Common myeloid progenitor, CD34-positive (primary cell): ENCODE measurements at regions not wholly inside any gene's neighbourhood (a gene's known extent, or its start where the extent isn't known, plus 50 kb on each side); places are given as distances from the start of the nearest gene placed in this dataset.
A peak's percentile ranks its signal among the peaks of the same experiment; 100 is the strongest.

ENCODE experiments used
- CTCF ChIA-PET: fragments of 350-600 bp; sonication (Branson Sonifier 250); formaldehyde crosslinking; loops from one replicate; lab custom pipeline; 2021; ENCODE audit warnings: antibody characterized with exemption; lab: Charles Lee
- POLR2A ChIA-PET: fragments of 350-600 bp; sonication (Branson Sonifier 250); formaldehyde crosslinking; loops from one replicate; lab custom pipeline; 2021; ENCODE audit warnings: antibody characterized with exemption; lab: Charles Lee
- DNase-seq, 3 donors: peaks; one replicate each; pipeline versions ENCODE4 v3.0.0 to v3.0.0-alpha.2; 2013
- H3K27ac ChIP-seq, 2 experiments: 1 replicate in 1 of 2; 2 replicates in 1 of 2; pipeline ENCODE4 v1.7.0; 2013; ENCODE audit warnings: inconsistent platforms in 2 of 2, low read length in 2 of 2, mild to moderate bottlenecking in 2 of 2, low read depth in 1 of 2, moderate library complexity in 1 of 2; ENCODE audit not compliant: severe bottlenecking in 2 of 2, insufficient read depth in 1 of 2, poor library complexity in 1 of 2
- H3K27me3 ChIP-seq, 5 experiments: replicated peaks in 2 of 5; 1 replicate in 3 of 5; 2 replicates in 2 of 5; pipeline versions ENCODE4 v1.6.1 to v1.7.0; 2013; ENCODE audit warnings: low read length in 4 of 5, mild to moderate bottlenecking in 2 of 5, moderate library complexity in 2 of 5, inconsistent platforms in 1 of 5; ENCODE audit not compliant: insufficient read depth in 5 of 5, control insufficient read depth in 4 of 5
- H3K36me3 ChIP-seq, 4 experiments: 1 replicate in 2 of 4; 2 replicates in 2 of 4; pipeline versions ENCODE4 v1.6.1 to v1.7.0; 2013; ENCODE audit warnings: low read length in 3 of 4, control low read depth in 1 of 4, mild to moderate bottlenecking in 1 of 4; ENCODE audit not compliant: control insufficient read depth in 4 of 4, insufficient read depth in 4 of 4
- H3K4me1 ChIP-seq, 4 experiments: 1 replicate in 3 of 4; 2 replicates in 1 of 4; pipeline versions ENCODE4 v1.6.1 to v1.7.1; 2013; ENCODE audit warnings: low read length in 3 of 4, mild to moderate bottlenecking in 3 of 4, control low read depth in 1 of 4, inconsistent platforms in 1 of 4, moderate library complexity in 1 of 4; ENCODE audit not compliant: control insufficient read depth in 4 of 4, insufficient read depth in 4 of 4; ENCODE audit errors: control extremely low read depth in 1 of 4
- H3K4me3 ChIP-seq, 7 experiments: 1 replicate in 4 of 7; 2 replicates in 3 of 7; pipeline versions ENCODE4 v1.5.1 to v1.7.0; 2013; ENCODE audit warnings: mild to moderate bottlenecking in 7 of 7, low read length in 6 of 7, moderate library complexity in 6 of 7, inconsistent platforms in 2 of 7, low read depth in 2 of 7, control low read depth in 1 of 7; ENCODE audit not compliant: insufficient read depth in 4 of 7, control insufficient read depth in 1 of 7; ENCODE audit errors: extremely low read depth in 1 of 7
- H3K9me3 ChIP-seq, 5 experiments: 1 replicate in 4 of 5; 2 replicates in 1 of 5; pipeline versions ENCODE4 v1.6.1 to v1.7.1; 2013; ENCODE audit warnings: low read length in 4 of 5, mild to moderate bottlenecking in 2 of 5, inconsistent platforms in 1 of 5, low read depth in 1 of 5, moderate library complexity in 1 of 5; ENCODE audit not compliant: control insufficient read depth in 4 of 5, insufficient read depth in 2 of 5; ENCODE audit errors: control extremely low read depth in 1 of 5
- WGBS: methylation state at CpG from one replicate; pipeline ENCODE4 v1.1.5; 2013; ENCODE audit not compliant: insufficient coverage; 5-methylcytosine and 5-hydroxymethylcytosine counted together

DNA sequence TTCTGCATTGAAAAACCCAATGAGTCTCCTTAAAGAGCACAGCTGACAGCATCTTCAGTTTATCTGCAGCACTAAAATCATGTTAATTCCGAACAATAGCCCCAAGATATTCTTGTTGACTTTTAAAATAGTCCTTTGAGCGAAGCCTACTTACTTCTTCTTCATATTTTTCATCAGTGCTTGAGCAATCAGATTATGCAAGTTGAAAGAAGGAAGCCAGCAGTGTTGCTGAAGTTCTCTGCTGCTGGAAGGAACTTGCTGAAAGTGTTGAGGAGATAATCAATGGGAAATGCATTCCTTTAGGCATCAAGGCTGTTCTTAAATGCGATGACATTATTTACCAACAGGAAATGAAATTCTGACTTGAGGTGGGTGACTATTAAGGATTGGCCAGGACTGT, 105.9 kb upstream of the SNTG2 start:
- WGBS, result 71% methylated on average over 1 of the region's 3 CpGs
- ChIA-PET POLR2A (no interaction called here), CTCF (no interaction called here)
- no peak overlapping the region for H3K4me3 ChIP-seq
- peaks cover 0 to 5% (median 0%) of the 10 kb centered on the region in 5 experiments for H3K9me3 ChIP-seq
- DNase-seq, result no peak
- no peaks in the 10 kb centered on the region for H3K4me1 ChIP-seq
- H3K27me3 ChIP-seq, result peaks cover 0 to 17% (median 8%) of the 10 kb centered on the region in 5 experiments
- H3K36me3 ChIP-seq, result no peaks in the 10 kb centered on the region
- no peak overlapping the region for H3K27ac ChIP-seq

- WGBS, result 83% methylated on average over 16 of the region's 16 CpGs
- no peaks in the 10 kb centered on the region for H3K36me3 ChIP-seq
- no peak overlapping the region for H3K4me3 ChIP-seq
- no peaks in the 10 kb centered on the region for H3K4me1 ChIP-seq
- ChIA-PET POLR2A (no interaction called here), CTCF (no interaction called here)
- peaks cover 0 to 5% (median 0%) of the 10 kb centered on the region in 5 experiments for H3K9me3 ChIP-seq
- no peak overlapping the region for H3K27ac ChIP-seq
- no peak for DNase-seq
- peaks cover 0 to 18% (median 8%) of the 10 kb centered on the region in 5 experiments for H3K27me3 ChIP-seq
These were observed 108.4 kb upstream of the SNTG2 start for GRCh38 chr2:842151-842803.

DNA sequence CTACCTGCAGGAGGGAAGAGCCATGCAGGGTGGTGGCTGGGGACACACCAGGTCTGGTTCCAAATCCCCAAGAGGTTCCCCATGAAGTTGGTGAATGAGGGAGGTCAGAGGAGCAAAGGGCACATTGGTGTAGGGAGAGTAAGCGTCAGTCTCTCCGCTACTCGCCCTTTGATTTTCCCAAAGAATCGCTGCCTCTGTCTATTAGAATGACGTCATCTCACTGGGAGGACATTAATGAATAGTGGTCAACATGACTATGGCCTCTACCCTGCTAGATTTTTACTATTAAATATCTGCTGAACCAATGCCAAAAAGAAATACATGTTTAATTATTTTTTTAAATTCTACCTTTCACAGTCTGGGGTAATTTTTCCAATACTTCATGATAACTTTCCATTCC, 109.6 kb upstream of the SNTG2 start:
- Histone ChIP-seq H3K27me3 (peaks cover 0 to 18% (median 8%) of the 10 kb centered on the region in 5 experiments), H3K9me3 (peaks cover 0 to 2% (median 0%) of the 10 kb centered on the region in 5 experiments), H3K4me1 (no peaks in the 10 kb centered on the region), H3K27ac (no peak overlapping the region), H3K4me3 (no peak overlapping the region), H3K36me3 (no peaks in the 10 kb centered on the region)
- ChIA-PET CTCF (no interaction called here), POLR2A (no interaction called here)
- 100% methylated on average over 2 of the region's 5 CpGs for WGBS
- no peak for DNase-seq

- H3K27me3 ChIP-seq, result peaks cover 0 to 9% (median 3%) of the 10 kb centered on the region in 5 experiments
- no peaks in the 10 kb centered on the region for H3K4me1 ChIP-seq
- CTCF ChIA-PET, result no interaction called here
- DNase-seq, result no peak
- WGBS, result 97% methylated on average over 7 of the region's 10 CpGs
- H3K36me3 ChIP-seq, result no peaks in the 10 kb centered on the region
- POLR2A ChIA-PET, result no interaction called here
- H3K9me3 ChIP-seq, result no peaks in the 10 kb centered on the region
- no peak overlapping the region for H3K4me3 ChIP-seq
- no peak overlapping the region for H3K27ac ChIP-seq
These were observed 116.4 kb upstream of the SNTG2 start for GRCh38 chr2:834233-834632.

DNA sequence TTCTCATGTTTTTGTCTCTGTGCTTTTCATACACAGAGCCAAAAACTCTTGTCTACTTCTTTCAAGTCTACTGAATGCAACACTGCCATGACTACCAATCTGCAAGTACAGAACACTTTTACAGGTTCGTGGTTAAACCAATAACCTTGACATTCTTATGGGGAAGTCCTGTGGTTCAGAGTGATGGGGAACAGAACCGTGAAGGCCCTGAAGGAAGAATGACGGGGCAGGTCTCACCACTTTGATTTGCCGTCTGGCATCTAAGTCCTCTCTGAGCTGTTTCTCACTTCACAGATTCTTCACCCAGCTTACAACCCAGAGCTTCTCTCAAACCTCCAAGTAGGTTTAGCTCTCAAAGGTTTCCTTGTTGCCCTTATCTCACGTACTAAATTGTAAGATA, 117.5 kb upstream of the SNTG2 start:
- POLR2A ChIA-PET, result no interaction called here
- peak; percentile 4 to 63 (median 24) for DNase-seq
- CTCF ChIA-PET, result no interaction called here
- Histone ChIP-seq H3K4me1 (no peaks in the 10 kb centered on the region), H3K36me3 (no peaks in the 10 kb centered on the region), H3K9me3 (peaks cover 0 to 3% (median 0%) of the 10 kb centered on the region in 5 experiments), H3K4me3 (no peak overlapping the region), H3K27me3 (peaks cover 0 to 9% (median 2%) of the 10 kb centered on the region in 5 experiments), H3K27ac (no peak overlapping the region)
- 6% methylated on average over 4 of the region's 5 CpGs for WGBS

- POLR2A ChIA-PET, result no interaction called here
- Histone ChIP-seq H3K27ac (no peak overlapping the region), H3K9me3 (peaks cover 0 to 3% (median 0%) of the 10 kb centered on the region in 5 experiments), H3K4me3 (no peak overlapping the region), H3K4me1 (no peaks in the 10 kb centered on the region), H3K27me3 (peaks cover 0 to 9% (median 2%) of the 10 kb centered on the region in 5 experiments), H3K36me3 (no peaks in the 10 kb centered on the region)
- CTCF ChIA-PET, result no interaction called here
- DNase-seq, result no peak
- WGBS, result 60% methylated on average over 1 of the region's 2 CpGs
These were observed 118.0 kb upstream of the SNTG2 start for GRCh38 chr2:832635-833034.

- no peak for DNase-seq
- ChIA-PET CTCF (no interaction called here), POLR2A (no interaction called here)
- H3K27ac ChIP-seq, result no peak overlapping the region
- no peaks in the 10 kb centered on the region for H3K36me3 ChIP-seq
- no peaks in the 10 kb centered on the region for H3K4me1 ChIP-seq
- peaks cover 0 to 3% (median 0%) of the 10 kb centered on the region in 5 experiments for H3K9me3 ChIP-seq
- H3K27me3 ChIP-seq, result peaks cover 0 to 9% (median 2%) of the 10 kb centered on the region in 5 experiments
- H3K4me3 ChIP-seq, result no peak overlapping the region
- no CpG with 5 or more reads among the region's 5 CpGs for WGBS
These were observed 119.0 kb upstream of the SNTG2 start for GRCh38 chr2:831622-832021.
